HG02642 (cell line): ENCODE measurements at regions not wholly inside any gene's neighbourhood (a gene's known extent, or its start where the extent isn't known, plus 50 kb on each side); places are given as distances from the start of the nearest gene placed in this dataset.
"Not testable (repeated sequence)": the region's sequence is repeated elsewhere in the genome, so short reads cannot be mapped to it uniquely, and the experiment has no call there.

Source experiments
- ATAC-seq: cut with Tn5 transposase; IDR thresholded peaks from one replicate; pipeline ENCODE4 v1.9.1; 2021; ENCODE audit warnings: mild to moderate bottlenecking; ENCODE audit not compliant: unreplicated experiment, poor library complexity

- no peak for ATAC-seq
Measured at GRCh38 chr3:69648126-69648525, 91.1 kb upstream of the MITF start.

- no peak for ATAC-seq
Measured at GRCh38 chr3:69647511-69648110, 91.7 kb upstream of the MITF start.

GRCh38 chr3:69647081-69647480 lies 92.2 kb upstream of the MITF start:
- ATAC-seq: no peak

- no peak for ATAC-seq
Measured at GRCh38 chr3:69646287-69647067, 92.8 kb upstream of the MITF start.

GRCh38 chr3:69642606-69643005 lies 96.7 kb upstream of the MITF start:
- no peak for ATAC-seq

- ATAC-seq: no peak
Measured at GRCh38 chr3:69639851-69640250, 99.4 kb upstream of the MITF start.

GRCh38 chr3:69628951-69629350 lies 110.3 kb upstream of the MITF start:
- ATAC-seq: no peak

- no peak for ATAC-seq
Measured at GRCh38 chr3:69613286-69613685, 126.0 kb upstream of the MITF start.

GRCh38 chr3:69612791-69613190 lies 126.5 kb upstream of the MITF start:
- ATAC-seq: no peak

- not testable (repeated sequence) for ATAC-seq
Measured at GRCh38 chr3:69609566-69609965, 129.7 kb upstream of the MITF start.

GRCh38 chr3:69607466-69608305 lies 131.6 kb upstream of the MITF start:
- ATAC-seq: no peak

- ATAC-seq: no peak
Measured at GRCh38 chr3:69605867-69606266, 133.4 kb upstream of the MITF start.

- no peak for ATAC-seq
Measured at GRCh38 chr3:69604735-69605450, 134.4 kb upstream of the MITF start.

- no peak for ATAC-seq
Measured at GRCh38 chr3:69602112-69602511, 137.2 kb upstream of the MITF start.

- ATAC-seq: no peak
Measured at GRCh38 chr3:69594286-69594685, 145.0 kb upstream of the MITF start.

- ATAC-seq: no peak
Measured at GRCh38 chr3:69591164-69591736, 148.0 kb upstream of the MITF start.

- ATAC-seq: no peak
Measured at GRCh38 chr3:69590111-69590510, 149.2 kb upstream of the MITF start.

GRCh38 chr3:69588170-69588569 lies 151.1 kb upstream of the MITF start:
- ATAC-seq: no peak

GRCh38 chr3:69585472-69585871 lies 153.8 kb upstream of the MITF start:
- no peak for ATAC-seq

- ATAC-seq: no peak
Measured at GRCh38 chr3:69582044-69582443, 157.2 kb upstream of the MITF start.
